PC-3 (cell line): ENCODE measurements at regions not wholly inside any gene's neighbourhood (a gene's known extent, or its start where the extent isn't known, plus 50 kb on each side); places are given as distances from the start of the nearest gene placed in this dataset.

Source experiments
- EZH2 ChIP-seq: fragments of 300-600 bp; sonication (generic); IDR thresholded peaks from one replicate; pipeline ENCODE4 v1.6.1; 2017; ENCODE audit warnings: antibody characterized with exemption, mild to moderate bottlenecking, low read length; ENCODE audit not compliant: unreplicated experiment
- EZH2phosphoT487 ChIP-seq: fragments of 300-600 bp; sonication (generic); IDR thresholded peaks from 2 replicates; pipeline ENCODE4 v1.6.1; 2018; ENCODE audit warnings: mild to moderate bottlenecking, antibody characterized with exemption, low read length, borderline replicate concordance
- TF ChIP-seq, protein P1 (sequence below): fragments of 300-600 bp; sonication (generic); conservative IDR thresholded peaks from 2 replicates; pipeline ENCODE4 v1.5.1; 2017; ENCODE audit warnings: antibody characterized with exemption, low read depth, mild to moderate bottlenecking, low read length

GRCh38 chr2:201949927-201950246, 83.8 kb upstream of the FZD7 start:
- TF ChIP-seq, protein P1, sequence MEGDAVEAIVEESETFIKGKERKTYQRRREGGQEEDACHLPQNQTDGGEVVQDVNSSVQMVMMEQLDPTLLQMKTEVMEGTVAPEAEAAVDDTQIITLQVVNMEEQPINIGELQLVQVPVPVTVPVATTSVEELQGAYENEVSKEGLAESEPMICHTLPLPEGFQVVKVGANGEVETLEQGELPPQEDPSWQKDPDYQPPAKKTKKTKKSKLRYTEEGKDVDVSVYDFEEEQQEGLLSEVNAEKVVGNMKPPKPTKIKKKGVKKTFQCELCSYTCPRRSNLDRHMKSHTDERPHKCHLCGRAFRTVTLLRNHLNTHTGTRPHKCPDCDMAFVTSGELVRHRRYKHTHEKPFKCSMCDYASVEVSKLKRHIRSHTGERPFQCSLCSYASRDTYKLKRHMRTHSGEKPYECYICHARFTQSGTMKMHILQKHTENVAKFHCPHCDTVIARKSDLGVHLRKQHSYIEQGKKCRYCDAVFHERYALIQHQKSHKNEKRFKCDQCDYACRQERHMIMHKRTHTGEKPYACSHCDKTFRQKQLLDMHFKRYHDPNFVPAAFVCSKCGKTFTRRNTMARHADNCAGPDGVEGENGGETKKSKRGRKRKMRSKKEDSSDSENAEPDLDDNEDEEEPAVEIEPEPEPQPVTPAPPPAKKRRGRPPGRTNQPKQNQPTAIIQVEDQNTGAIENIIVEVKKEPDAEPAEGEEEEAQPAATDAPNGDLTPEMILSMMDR: no peak
- TF ChIP-seq EZH2 (no peak), EZH2phosphoT487 (no peak)
